ENCODE measurements at regions not wholly inside any gene's neighbourhood (a gene's known extent, or its start where the extent isn't known, plus 50 kb on each side); places are given as distances from the start of the nearest gene placed in this dataset.

GRCh38 chr13:109651311-109651710 is 135.1 kb downstream of the IRS2 start:
- Mint-ChIP-seq H3K27ac (no peak overlapping the region), H3K36me3 (ENCODE audit: insufficient read depth in 1 of 3, low read depth in 3 of 3) (no peaks in the 10 kb centered on the region), H3K9me3 (no peaks in the 10 kb centered on the region; a peak in 1 of 5 replicates), H3K4me3 (no peak overlapping the region), H3K4me1 (no peaks in the 10 kb centered on the region), H3K27me3 (ENCODE audit: low read depth) (no peaks in the 10 kb centered on the region)
- no peaks in the 10 kb centered on the region for H3K79me2 ChIP-seq (ENCODE audit: insufficient read depth, low read length)
- no peak overlapping the region for H3K23ac ChIP-seq (ENCODE audit: insufficient read length, low read depth, low read length)
- no peak overlapping the region for H3K56ac ChIP-seq (ENCODE audit: insufficient read length, low read depth, low read length)
- H4K8ac ChIP-seq (replicated peaks; ENCODE audit: insufficient read length, low read depth, low read length), result no peak overlapping the region
- DNase-seq, result no peak
- no peaks in the 10 kb centered on the region for H4K20me1 ChIP-seq (ENCODE audit: control insufficient read depth, insufficient read depth, insufficient read length)
- no peak overlapping the region for H2AK5ac ChIP-seq (ENCODE audit: insufficient read length, low read length)
- no peak overlapping the region for H3K27ac ChIP-seq (ENCODE audit: insufficient read length, low read depth, low read length)
- H3K18ac ChIP-seq (ENCODE audit: insufficient read length, low read depth, low read length), result no peak overlapping the region
- no peak for TF ChIP-seq CTCF (conservative IDR thresholded peaks at IDR 0.05)
- H2BK12ac ChIP-seq (ENCODE audit: insufficient read length, low read depth, low read length), result no peak overlapping the region
- no peak overlapping the region for H3K9ac ChIP-seq (ENCODE audit: extremely low read depth, insufficient read length, low read length)
- WGBS (ENCODE audit: extremely low coverage, insufficient read length, low lambda C conversion rate), result no CpG with 5 or more reads among the region's 5 CpGs
- H3K4me1 ChIP-seq (ENCODE audit: insufficient read depth, low read length), result no peaks in the 10 kb centered on the region
- no peak overlapping the region for H4K91ac ChIP-seq (ENCODE audit: insufficient read length, low read depth, low read length)
- no peak overlapping the region for H2BK20ac ChIP-seq (ENCODE audit: low read depth, low read length, poor library complexity, severe bottlenecking)
- no peak overlapping the region for H3T11ph ChIP-seq (ENCODE audit: low read length)
- no peaks in the 10 kb centered on the region for H3K27me3 ChIP-seq (ENCODE audit: insufficient read depth, low read length)
- no peaks in the 10 kb centered on the region for H3K79me1 ChIP-seq (ENCODE audit: insufficient read depth, low read depth, low read length, poor library complexity, severe bottlenecking)
- no peaks in the 10 kb centered on the region for H3K23me2 ChIP-seq (ENCODE audit: insufficient read length, low read depth, low read length, poor library complexity, severe bottlenecking)
- no peak overlapping the region for H2BK5ac ChIP-seq (ENCODE audit: insufficient read length, low read length)
- H3K4ac ChIP-seq (ENCODE audit: low read depth, low read length), result no peak overlapping the region
- H2BK120ac ChIP-seq (ENCODE audit: low read depth, low read length, poor library complexity, severe bottlenecking), result no peak overlapping the region
- no peak overlapping the region for H3K14ac ChIP-seq (ENCODE audit: insufficient read depth, low read length)
- no peak overlapping the region for H3K4me2 ChIP-seq (ENCODE audit: insufficient read depth, insufficient read length, low read length)
- H4K5ac ChIP-seq (ENCODE audit: insufficient read length, low read depth, low read length), result no peak overlapping the region
- H2AFZ ChIP-seq (ENCODE audit: low read length), result no peak overlapping the region
- H3K9me3 ChIP-seq (ENCODE audit: control insufficient read depth, low read depth, low read length), result no peaks in the 10 kb centered on the region
- no peak overlapping the region for H2BK15ac ChIP-seq (ENCODE audit: low read depth, low read length)

Data from H9 (cell line).